Neuron (in vitro differentiated cells): ENCODE measurements at regions not wholly inside any gene's neighbourhood (a gene's known extent, or its start where the extent isn't known, plus 50 kb on each side); places are given as distances from the start of the nearest gene placed in this dataset.
A peak's percentile ranks its signal among the peaks of the same experiment; 100 is the strongest.

Experiments
- H2AFZ ChIP-seq: one replicate; pipeline ENCODE4 v1.6.1; 2013; ENCODE audit warnings: low read depth, mild to moderate bottlenecking, inconsistent platforms, low read length, moderate library complexity
- H3K27me3 ChIP-seq: one replicate; pipeline ENCODE4 v1.6.1; 2013; ENCODE audit warnings: low read length; ENCODE audit not compliant: insufficient read depth
- H3K36me3 ChIP-seq: one replicate; pipeline ENCODE4 v1.6.1; 2013; ENCODE audit warnings: low read length; ENCODE audit not compliant: insufficient read depth
- H3K4me1 ChIP-seq: one replicate; pipeline ENCODE4 v1.6.1; 2013; ENCODE audit warnings: low read length; ENCODE audit not compliant: insufficient read depth
- H3K4me3 ChIP-seq: 2 replicates; pipeline ENCODE4 v1.5.1; 2013; ENCODE audit warnings: mild to moderate bottlenecking, low read length, moderate library complexity
- H3K9me3 ChIP-seq: one replicate; pipeline ENCODE4 v1.6.1; 2013; ENCODE audit warnings: low read length

DNA sequence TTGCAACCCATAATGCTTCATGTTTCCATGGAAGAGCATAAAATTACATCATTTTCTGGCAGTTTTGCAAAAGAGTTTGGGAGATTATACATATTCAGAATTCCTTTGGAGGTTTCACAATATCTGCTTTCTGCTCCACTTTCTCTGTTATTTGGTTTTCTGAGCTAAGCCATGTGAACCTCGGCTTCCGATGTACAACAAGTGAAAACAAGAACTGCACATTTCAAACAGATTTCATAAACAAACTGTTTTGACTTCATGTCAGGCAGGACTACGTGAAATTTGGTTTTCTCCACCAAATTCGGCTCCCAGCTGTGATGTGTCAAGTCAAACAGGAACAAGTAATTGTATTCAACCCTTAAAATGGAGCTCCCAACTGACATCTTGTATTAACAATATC, 609.8 kb downstream of the IRX1 start:
- Histone ChIP-seq H3K36me3 (no peaks in the 10 kb centered on the region), H3K4me3 (no peak overlapping the region), H3K9me3 (no peaks in the 10 kb centered on the region)

DNA sequence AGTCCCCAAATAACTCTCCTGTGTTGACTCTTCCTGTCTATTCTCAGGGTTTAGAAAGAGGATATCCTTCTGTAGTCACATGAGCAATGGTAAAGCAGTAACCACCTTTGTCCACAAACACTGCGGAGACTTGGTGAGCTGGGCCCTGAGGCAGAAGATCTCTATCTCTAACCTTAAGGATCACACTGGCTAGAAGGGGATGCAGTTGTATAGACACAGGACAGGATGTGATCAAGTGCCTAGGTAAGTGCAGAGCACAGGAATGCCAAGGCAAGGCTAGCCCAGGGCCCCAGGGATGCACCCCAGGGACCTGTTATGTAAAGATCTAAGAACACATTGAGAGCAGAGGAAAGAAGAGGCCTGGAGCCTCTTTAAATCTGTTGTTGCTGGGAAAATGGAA, 610.5 kb downstream of the IRX1 start:
- Histone ChIP-seq H2AFZ (no peak overlapping the region), H3K4me3 (no peak overlapping the region), H3K27me3 (no peaks in the 10 kb centered on the region), H3K4me1 (peaks cover 7% of the 10 kb centered on the region), H3K36me3 (no peaks in the 10 kb centered on the region), H3K9me3 (no peaks in the 10 kb centered on the region)

More for the DNA sequence above, 609.8 kb downstream of the IRX1 start:
- Histone ChIP-seq H3K27me3 (no peaks in the 10 kb centered on the region), H3K4me1 (peaks cover 7% of the 10 kb centered on the region), H2AFZ (no peak overlapping the region)

DNA sequence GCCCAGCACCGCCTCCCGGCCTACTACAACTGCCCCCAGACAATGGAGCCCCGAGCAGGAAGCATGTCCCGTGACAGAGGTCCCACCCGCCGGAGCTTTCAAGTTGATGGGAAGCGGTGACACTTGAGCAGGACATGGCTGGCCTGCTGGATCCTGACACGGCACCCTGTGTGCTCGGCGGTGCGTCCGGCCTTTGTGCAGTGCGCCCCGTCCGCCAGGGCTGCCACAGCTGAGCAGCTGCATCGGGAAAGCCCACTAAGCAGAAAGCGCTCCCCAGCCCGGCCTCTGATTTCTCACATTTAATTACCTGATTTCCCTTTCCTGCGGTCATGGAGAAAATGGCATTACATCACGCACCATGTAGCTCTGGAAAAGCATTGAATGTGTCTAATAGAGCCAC, 611.9 kb downstream of the IRX1 start:
- peaks cover 7% of the 10 kb centered on the region for H3K4me1 ChIP-seq
- H3K9me3 ChIP-seq: no peaks in the 10 kb centered on the region
- no peaks in the 10 kb centered on the region for H3K36me3 ChIP-seq
- H3K27me3 ChIP-seq: no peaks in the 10 kb centered on the region
- peak overlapping the region; percentile 23 for H3K4me3 ChIP-seq
- peak overlapping the region; percentile 11 for H2AFZ ChIP-seq

DNA sequence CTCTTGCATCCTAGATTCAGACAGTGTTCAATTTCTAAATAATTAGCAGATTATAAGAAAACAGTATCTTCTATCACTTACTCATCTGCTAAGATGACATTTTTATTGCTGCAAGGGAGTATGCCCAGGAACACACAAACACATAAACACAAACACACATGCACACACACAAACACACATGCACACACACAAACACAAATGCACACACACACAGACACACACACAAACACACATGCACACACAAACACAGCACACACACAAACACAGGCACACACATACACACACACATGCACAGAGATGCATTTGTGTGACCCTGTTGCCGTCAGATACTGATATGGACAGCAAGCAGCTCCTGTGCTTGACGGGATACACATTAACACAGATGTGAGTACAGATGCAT, 612.9 kb downstream of the IRX1 start:
- H3K36me3 ChIP-seq: no peaks in the 10 kb centered on the region
- H3K27me3 ChIP-seq: no peaks in the 10 kb centered on the region
- no peak overlapping the region for H3K4me3 ChIP-seq
- H2AFZ ChIP-seq: no peak overlapping the region
- no peaks in the 10 kb centered on the region for H3K9me3 ChIP-seq
- H3K4me1 ChIP-seq: peaks cover 7% of the 10 kb centered on the region

DNA sequence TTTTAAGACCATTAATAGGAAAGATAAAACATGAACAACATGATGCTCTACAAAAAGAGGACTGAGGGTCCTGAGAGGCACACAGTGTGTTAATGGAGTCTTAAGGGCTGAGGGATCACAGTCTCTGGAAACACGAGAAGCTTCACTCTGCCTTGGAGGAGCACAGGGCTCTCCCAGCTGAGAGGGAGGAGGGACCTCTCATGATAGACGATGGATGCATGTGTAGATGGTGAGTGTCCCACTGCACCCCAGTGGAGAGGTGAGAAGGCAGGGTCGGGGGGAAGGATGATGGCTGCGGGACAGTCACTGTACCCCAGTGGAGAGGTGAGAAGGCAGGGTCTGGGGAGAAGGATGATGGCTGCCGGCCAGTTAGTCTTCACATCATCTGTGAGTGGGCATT, 613.4 kb downstream of the IRX1 start:
- Histone ChIP-seq H3K4me3 (no peak overlapping the region), H3K27me3 (no peaks in the 10 kb centered on the region), H2AFZ (no peak overlapping the region), H3K36me3 (no peaks in the 10 kb centered on the region), H3K9me3 (no peaks in the 10 kb centered on the region), H3K4me1 (peaks cover 7% of the 10 kb centered on the region)

DNA sequence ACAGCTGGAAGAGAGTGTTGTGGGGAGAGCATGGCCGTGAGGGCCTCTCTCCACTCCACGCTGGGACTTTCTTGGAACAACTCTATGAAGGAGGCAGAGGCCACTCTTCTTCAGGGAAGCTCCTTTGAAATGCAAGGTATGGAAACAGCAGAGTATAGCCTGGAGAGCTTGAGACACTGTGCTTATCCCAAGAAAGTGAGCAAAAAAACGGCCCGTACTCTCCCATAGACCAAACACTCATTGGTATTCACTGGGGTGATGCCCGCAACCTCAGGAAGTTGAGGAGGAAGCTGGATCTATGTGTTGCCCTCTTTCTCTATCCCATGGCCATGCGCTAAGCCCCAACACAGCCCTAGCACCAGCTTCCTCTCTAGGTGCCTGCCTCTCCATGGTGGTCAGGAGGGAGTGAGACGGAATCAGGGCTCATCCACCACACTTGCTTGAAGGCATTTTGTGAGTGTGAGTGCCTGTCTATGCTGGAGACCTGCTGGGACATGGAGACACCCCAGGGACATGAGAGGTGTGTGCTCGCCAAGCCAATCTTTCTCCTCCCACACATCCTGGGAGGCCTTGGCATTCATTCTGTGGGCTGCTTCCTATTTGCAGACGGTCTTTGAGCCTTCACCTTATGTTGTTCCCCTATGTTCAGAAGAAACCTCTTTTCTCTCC, 616.6 kb downstream of the IRX1 start:
- Histone ChIP-seq H3K4me3 (no peak overlapping the region), H3K27me3 (no peaks in the 10 kb centered on the region), H3K36me3 (no peaks in the 10 kb centered on the region), H3K4me1 (peaks cover 6% of the 10 kb centered on the region), H2AFZ (no peak overlapping the region), H3K9me3 (no peaks in the 10 kb centered on the region)

DNA sequence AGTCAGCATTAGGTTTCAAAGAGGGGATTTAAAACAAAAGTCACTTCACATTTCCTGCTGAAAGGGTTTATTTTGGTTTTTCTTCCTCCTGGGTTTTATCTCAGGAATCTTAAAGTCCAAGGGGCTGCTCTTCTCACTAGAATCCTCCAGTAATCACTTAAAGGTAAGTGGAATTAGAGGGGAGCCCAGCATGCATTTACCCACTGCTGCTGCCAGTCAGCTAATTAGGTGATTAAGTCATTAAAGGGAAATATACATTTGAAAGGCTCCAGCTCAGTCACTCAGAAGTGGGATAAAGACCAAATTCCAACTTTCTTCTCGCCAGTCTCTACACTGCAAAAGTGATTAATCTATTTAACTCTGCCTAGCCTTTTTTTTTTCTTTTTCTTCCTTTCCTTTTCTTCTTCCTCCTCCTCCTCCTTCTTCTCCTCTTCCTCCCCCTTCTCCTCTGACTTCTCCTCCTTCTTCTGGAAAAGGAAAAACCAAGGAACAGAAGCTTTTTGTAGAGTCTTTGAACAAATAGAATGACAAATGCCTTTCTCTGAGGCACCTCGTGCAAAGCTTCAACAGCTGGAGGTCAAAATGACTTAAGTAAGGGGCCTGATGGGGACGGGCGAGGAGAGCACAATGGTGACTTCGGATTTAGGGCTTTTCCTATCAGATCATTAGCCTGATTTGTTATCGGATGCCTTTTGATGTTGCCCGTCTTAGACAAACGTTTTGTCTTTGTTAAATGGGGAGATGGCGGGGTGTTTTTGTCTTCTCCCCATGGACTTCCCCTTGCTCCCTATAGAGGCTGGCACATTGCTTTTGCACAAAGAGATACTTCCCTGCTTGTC, 617.6 kb downstream of the IRX1 start:
- Histone ChIP-seq H3K9me3 (no peaks in the 10 kb centered on the region), H3K4me1 (no peaks in the 10 kb centered on the region), H3K27me3 (no peaks in the 10 kb centered on the region)

DNA sequence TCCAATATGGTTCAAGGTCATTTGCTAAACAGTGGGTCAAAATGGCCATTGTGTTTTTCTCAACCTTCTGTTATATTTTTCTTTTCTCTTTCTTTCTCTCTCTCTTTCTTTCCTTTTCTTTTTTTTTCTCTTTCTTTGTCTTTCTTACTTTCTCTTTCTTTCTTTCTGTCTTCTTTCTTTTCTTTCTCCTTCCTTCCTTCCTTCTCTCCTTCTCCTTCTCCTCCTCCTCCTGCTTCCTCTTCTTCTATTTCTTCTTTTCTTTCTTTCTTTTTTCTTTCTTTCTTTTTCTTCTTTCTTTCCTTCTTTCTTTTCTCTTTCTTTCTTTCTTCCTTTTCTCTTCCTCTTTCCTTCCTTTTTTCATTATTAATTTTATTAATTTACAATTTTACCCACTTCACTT, 619.5 kb downstream of the IRX1 start:
- Histone ChIP-seq H3K36me3 (no peaks in the 10 kb centered on the region), H3K4me1 (no peaks in the 10 kb centered on the region), H3K4me3 (no peak overlapping the region), H2AFZ (no peak overlapping the region), H3K9me3 (no peaks in the 10 kb centered on the region), H3K27me3 (no peaks in the 10 kb centered on the region)

More for the DNA sequence above, 617.6 kb downstream of the IRX1 start:
- Histone ChIP-seq H3K4me3 (no peak overlapping the region), H3K36me3 (no peaks in the 10 kb centered on the region), H2AFZ (no peak overlapping the region)

DNA sequence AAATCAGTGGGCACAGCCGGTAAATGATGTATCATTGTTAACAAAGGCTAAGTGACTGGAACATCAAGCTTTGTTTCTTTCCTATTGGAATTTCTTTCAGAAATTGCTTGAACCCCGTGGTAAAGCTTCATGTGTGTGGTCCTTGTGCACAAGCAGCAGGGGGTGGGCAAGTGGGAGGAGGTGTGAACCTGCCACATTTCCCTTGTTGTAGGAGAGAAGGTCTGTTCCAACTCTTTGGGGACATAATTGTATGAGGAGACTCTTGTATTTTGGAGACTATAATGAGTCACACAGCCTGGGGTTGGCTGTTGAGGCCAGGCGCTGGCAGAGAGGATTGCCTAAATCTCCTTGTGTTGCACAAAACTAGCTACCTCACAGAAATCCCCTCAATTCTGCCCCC, 620.5 kb downstream of the IRX1 start:
- no peak overlapping the region for H2AFZ ChIP-seq
- no peaks in the 10 kb centered on the region for H3K4me1 ChIP-seq
- no peaks in the 10 kb centered on the region for H3K36me3 ChIP-seq
- H3K9me3 ChIP-seq: no peaks in the 10 kb centered on the region
- no peak overlapping the region for H3K4me3 ChIP-seq
- H3K27me3 ChIP-seq: no peaks in the 10 kb centered on the region

DNA sequence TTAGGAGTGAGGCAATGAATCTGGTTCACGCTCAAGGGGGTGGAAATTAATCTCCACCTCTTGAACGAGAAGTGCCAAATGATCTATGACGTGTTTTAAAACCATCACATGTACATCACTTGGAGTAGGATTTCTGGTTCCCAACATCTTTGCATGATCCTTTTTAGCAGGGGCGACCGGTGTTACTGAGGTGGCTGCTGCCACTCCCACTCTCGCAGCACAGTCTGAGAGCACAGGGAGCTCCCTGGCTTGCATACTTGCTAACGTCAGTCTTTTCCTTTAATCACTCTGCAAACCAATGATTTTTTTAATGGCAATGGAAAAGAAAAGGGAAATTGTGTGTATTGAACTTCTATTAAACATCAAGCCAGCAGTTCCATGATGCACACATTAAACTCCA, 624.4 kb downstream of the IRX1 start:
- Histone ChIP-seq H3K9me3 (no peaks in the 10 kb centered on the region), H2AFZ (no peak overlapping the region), H3K36me3 (no peaks in the 10 kb centered on the region), H3K4me3 (no peak overlapping the region), H3K27me3 (no peaks in the 10 kb centered on the region), H3K4me1 (no peaks in the 10 kb centered on the region)

DNA sequence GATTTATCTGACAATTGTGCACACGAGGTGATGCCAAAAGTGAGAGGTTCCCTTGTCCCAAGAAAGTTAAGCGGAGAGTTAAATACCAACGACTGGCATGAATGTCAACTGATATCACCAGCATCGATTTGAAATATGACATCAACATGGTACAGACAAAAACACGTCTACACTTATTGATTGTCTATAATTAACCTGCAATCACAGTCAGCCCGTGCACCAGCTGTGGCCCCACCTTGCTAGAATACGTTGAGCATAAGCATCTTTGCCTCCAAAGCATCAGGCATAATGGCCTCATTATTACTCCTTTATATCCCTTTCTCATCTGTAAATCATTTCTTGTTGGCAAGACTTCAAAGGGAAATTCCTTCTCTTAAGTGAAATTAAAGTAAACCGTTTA, 625.4 kb downstream of the IRX1 start:
- H3K36me3 ChIP-seq: no peaks in the 10 kb centered on the region
- H3K4me3 ChIP-seq: no peak overlapping the region
- H2AFZ ChIP-seq: no peak overlapping the region
- H3K27me3 ChIP-seq: no peaks in the 10 kb centered on the region
- no peaks in the 10 kb centered on the region for H3K4me1 ChIP-seq
- H3K9me3 ChIP-seq: no peaks in the 10 kb centered on the region

DNA sequence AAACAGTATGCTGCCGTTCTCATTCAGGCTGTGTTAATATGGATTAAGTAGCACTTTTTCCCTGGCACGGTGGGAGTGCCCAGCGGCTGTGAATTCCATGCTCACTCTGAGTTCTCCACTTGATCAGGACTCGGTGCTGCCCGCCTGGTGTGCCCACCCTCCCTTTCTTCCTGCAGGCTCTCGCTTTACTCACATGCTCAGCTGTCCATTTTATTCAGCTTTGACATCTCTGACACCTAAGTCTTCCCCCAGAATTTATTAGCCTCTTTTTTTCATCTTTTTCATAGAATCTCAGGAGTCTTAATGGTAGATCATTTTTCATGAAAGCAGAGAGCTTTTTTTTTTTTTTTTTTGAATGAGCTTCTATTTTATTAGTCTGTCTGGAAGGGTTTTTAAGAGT, 626.5 kb downstream of the IRX1 start:
- Histone ChIP-seq H3K27me3 (no peaks in the 10 kb centered on the region), H3K4me1 (no peaks in the 10 kb centered on the region), H3K36me3 (no peaks in the 10 kb centered on the region), H3K9me3 (no peaks in the 10 kb centered on the region), H3K4me3 (no peak overlapping the region), H2AFZ (no peak overlapping the region)

DNA sequence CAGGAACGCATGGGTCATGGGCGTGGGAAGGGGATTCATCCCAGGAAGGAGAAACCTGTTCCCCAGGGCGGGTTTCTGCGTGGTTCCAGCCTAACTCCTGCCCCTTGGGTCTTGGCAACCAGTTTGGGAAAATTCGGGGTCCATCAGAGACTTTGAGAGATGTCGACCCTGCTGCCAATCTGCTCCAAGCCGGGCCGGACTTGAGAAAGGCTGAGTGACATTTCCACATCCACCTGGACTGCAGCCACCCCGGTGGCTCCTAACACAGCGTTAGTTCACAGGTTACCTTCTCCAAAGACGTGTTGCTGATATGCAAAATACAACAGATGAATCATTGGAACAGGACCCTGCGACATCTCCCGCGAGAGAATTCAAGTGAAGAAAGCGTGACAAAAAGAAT, 627.2 kb downstream of the IRX1 start:
- Histone ChIP-seq H3K4me1 (no peaks in the 10 kb centered on the region), H3K36me3 (no peaks in the 10 kb centered on the region), H3K27me3 (no peaks in the 10 kb centered on the region), H3K4me3 (no peak overlapping the region), H2AFZ (no peak overlapping the region), H3K9me3 (no peaks in the 10 kb centered on the region)
